GM12873 (cell line): ENCODE measurements at regions not wholly inside any gene's neighbourhood (a gene's known extent, or its start where the extent isn't known, plus 50 kb on each side); places are given as distances from the start of the nearest gene placed in this dataset.

Experiments used
- CTCF ChIP-seq: IDR thresholded peaks from 2 replicates; pipeline ENCODE4 v1.5.1; 2012; ENCODE audit warnings: low read depth, mild to moderate bottlenecking, moderate library complexity, low read length, control low read depth; ENCODE audit not compliant: insufficient read depth; ENCODE audit errors: missing control alignments

GRCh38 chr1:187038784-187039183, 210.0 kb downstream of the PLA2G4A start:
- no peak for TF ChIP-seq CTCF

- no peak for TF ChIP-seq CTCF
Observed at GRCh38 chr1:187041104-187041503, 212.4 kb downstream of the PLA2G4A start.

GRCh38 chr1:187042538-187042937, 213.8 kb downstream of the PLA2G4A start:
- TF ChIP-seq CTCF, result no peak

GRCh38 chr1:187044411-187044810, 215.7 kb downstream of the PLA2G4A start:
- no peak for TF ChIP-seq CTCF

GRCh38 chr1:187045371-187045770, 216.6 kb downstream of the PLA2G4A start:
- TF ChIP-seq CTCF, result no peak

GRCh38 chr1:187046293-187046692, 217.5 kb downstream of the PLA2G4A start:
- TF ChIP-seq CTCF, result no peak

GRCh38 chr1:187047298-187047697, 218.5 kb downstream of the PLA2G4A start:
- TF ChIP-seq CTCF, result no peak
